ENCODE measurements at regions not wholly inside any gene's neighbourhood (a gene's known extent, or its start where the extent isn't known, plus 50 kb on each side); places are given as distances from the start of the nearest gene placed in this dataset.

DNA sequence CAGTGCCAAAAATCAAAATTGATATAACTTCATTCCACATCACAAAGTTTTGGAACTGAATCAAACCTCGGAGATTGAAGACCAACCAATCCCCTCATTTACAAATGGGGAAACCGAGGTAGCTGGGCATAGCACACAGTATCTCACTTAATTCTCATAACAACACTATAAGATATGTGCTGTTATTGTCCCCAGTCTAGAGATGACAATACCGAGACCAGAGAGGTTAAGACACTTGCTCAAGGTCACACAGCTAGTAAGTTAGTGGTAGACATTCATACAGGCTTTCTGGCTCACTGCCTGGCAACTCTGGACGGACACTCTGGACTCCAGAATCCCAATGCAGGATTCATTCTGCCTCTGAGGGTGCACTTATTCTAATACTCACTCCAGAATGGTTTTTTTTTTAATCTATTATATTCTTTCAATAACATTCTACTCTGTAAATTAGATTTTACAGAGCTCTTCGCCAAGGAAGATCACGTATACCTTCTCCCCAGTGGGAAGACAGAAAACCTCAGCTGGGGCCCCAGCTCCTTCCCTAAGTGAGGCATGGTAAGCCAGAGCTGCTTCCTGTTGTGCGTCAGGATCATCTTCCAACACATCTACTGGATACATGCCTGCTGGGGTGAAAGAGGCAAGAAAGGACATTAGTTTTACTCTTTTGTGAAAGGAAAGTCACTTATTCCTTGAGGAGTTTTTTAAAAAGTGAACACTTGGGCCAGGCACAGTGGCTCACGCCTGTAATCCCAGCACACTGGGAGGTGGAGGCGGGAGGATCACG is 128.4 kb upstream of the IGF1R start:
- Histone ChIP-seq H2AFZ (ENCODE audit: low read depth, low read length, severe bottlenecking) (no peak overlapping the region), H3F3A (ENCODE audit: insufficient read depth) (no peaks in the 10 kb centered on the region), H3K36me3 (ENCODE audit: low read length) (no peaks in the 10 kb centered on the region), H3K4me3 (ENCODE audit: insufficient read depth, low read length, poor library complexity, severe bottlenecking) (no peak overlapping the region), H3K4me2 (ENCODE audit: low read depth, low read length, poor library complexity, severe bottlenecking) (no peak overlapping the region), H3K79me2 (ENCODE audit: insufficient read depth, low read length) (no peaks in the 10 kb centered on the region), H3K9ac (ENCODE audit: low read length) (no peak overlapping the region), H3K9me3 (ENCODE audit: insufficient read depth, low read length) (no peaks in the 10 kb centered on the region), H4K20me1 (ENCODE audit: low read depth, low read length) (no peaks in the 10 kb centered on the region), H3K27me3 (ENCODE audit: low read length) (no peaks in the 10 kb centered on the region), H3K9me2 (replicated peaks; ENCODE audit: insufficient read depth, low read length) (no peaks in the 10 kb centered on the region), H3K27ac (ENCODE audit: low read depth, low read length) (no peak overlapping the region)
- TF ChIP-seq, protein P1, sequence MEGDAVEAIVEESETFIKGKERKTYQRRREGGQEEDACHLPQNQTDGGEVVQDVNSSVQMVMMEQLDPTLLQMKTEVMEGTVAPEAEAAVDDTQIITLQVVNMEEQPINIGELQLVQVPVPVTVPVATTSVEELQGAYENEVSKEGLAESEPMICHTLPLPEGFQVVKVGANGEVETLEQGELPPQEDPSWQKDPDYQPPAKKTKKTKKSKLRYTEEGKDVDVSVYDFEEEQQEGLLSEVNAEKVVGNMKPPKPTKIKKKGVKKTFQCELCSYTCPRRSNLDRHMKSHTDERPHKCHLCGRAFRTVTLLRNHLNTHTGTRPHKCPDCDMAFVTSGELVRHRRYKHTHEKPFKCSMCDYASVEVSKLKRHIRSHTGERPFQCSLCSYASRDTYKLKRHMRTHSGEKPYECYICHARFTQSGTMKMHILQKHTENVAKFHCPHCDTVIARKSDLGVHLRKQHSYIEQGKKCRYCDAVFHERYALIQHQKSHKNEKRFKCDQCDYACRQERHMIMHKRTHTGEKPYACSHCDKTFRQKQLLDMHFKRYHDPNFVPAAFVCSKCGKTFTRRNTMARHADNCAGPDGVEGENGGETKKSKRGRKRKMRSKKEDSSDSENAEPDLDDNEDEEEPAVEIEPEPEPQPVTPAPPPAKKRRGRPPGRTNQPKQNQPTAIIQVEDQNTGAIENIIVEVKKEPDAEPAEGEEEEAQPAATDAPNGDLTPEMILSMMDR (IDR thresholded peaks at IDR 0.05; ENCODE audit: insufficient read depth, low read length, poor library complexity, severe bottlenecking) = no peak
- TF ChIP-seq EZH2phosphoT487 (conservative IDR thresholded peaks at IDR 0.05; ENCODE audit: low read length) = no peak

DNA sequence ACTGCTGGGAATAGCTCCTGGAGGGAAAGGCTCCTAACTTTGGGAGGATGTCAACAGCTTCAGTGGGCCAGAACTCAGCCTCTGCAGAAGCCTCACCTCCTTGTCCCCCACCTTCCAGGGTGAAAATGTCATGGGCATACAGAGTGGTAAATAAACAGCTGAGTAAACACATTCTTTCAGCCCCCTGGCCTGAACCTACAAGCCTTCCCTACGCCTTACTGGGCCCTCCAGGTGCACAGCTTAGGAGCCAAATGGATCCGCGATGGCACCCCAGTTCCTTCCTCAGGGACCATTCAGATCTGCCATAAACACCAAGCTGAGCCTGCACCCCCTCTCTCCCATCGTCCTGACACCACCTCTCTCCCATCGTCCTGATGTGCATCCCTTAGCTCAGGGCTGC is 126.2 kb upstream of the IGF1R start:
- no peaks in the 10 kb centered on the region for H3K27me3 ChIP-seq (ENCODE audit: low read length)
- H3K4me3 ChIP-seq (ENCODE audit: insufficient read depth, low read length, poor library complexity, severe bottlenecking) = no peak overlapping the region
- H3K9me3 ChIP-seq (ENCODE audit: insufficient read depth, low read length) = no peaks in the 10 kb centered on the region
- no peaks in the 10 kb centered on the region for H4K20me1 ChIP-seq (ENCODE audit: low read depth, low read length)
- TF ChIP-seq EZH2phosphoT487 (conservative IDR thresholded peaks at IDR 0.05; ENCODE audit: low read length) = no peak
- H3K9me2 ChIP-seq (replicated peaks; ENCODE audit: insufficient read depth, low read length) = no peaks in the 10 kb centered on the region
- no peak overlapping the region for H3K9ac ChIP-seq (ENCODE audit: low read length)
- H3K4me2 ChIP-seq (ENCODE audit: low read depth, low read length, poor library complexity, severe bottlenecking) = no peak overlapping the region
- no peak overlapping the region for H3K27ac ChIP-seq (ENCODE audit: low read depth, low read length)
- no peaks in the 10 kb centered on the region for H3F3A ChIP-seq (ENCODE audit: insufficient read depth)
- H3K36me3 ChIP-seq (ENCODE audit: low read length) = no peaks in the 10 kb centered on the region
- H2AFZ ChIP-seq (ENCODE audit: low read depth, low read length, severe bottlenecking) = no peak overlapping the region
- no peaks in the 10 kb centered on the region for H3K79me2 ChIP-seq (ENCODE audit: insufficient read depth, low read length)

DNA sequence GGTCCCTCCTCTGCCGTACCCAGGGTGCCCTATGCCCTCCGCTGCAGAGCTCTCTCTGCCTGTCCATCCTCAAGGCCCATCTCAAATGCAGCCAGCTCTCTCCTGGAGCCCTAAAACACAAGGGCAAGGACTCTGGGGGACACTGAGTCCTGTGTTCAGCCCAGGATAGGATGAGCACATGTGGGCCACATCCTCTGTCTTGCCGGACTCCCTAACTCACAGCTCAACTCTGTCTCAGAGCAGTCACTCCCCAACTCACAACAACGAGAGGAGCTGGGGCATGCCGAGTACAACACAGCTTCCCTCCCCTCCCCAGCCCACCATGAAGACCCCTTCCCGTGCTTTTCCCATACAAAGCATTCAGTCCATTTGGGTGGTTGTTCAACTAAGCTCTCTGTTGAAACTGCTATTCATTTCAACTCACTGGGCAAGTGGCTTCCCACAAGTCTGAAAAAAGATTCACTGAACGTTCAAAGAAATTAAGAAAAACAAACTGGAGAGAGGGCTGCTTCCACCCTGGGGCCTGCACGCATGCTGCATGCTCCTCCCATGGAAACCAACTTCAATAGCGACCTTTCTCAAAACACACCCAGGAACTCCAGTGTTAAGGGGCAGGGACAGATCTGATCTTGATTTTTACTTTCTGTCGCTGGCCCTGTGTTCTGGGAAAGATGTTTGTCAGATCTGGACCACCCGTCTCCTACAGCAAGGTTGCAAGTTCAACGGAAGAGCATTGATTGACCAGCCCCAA is 124.3 kb upstream of the IGF1R start:
- Histone ChIP-seq H3F3A (ENCODE audit: insufficient read depth) (no peaks in the 10 kb centered on the region), H3K9ac (ENCODE audit: low read length) (no peak overlapping the region), H3K4me2 (ENCODE audit: low read depth, low read length, poor library complexity, severe bottlenecking) (no peak overlapping the region), H3K27ac (ENCODE audit: low read depth, low read length) (no peak overlapping the region), H3K9me2 (replicated peaks; ENCODE audit: insufficient read depth, low read length) (no peaks in the 10 kb centered on the region), H2AFZ (ENCODE audit: low read depth, low read length, severe bottlenecking) (no peak overlapping the region), H3K27me3 (ENCODE audit: low read length) (no peaks in the 10 kb centered on the region), H3K79me2 (ENCODE audit: insufficient read depth, low read length) (no peaks in the 10 kb centered on the region), H3K9me3 (ENCODE audit: insufficient read depth, low read length) (no peaks in the 10 kb centered on the region), H4K20me1 (ENCODE audit: low read depth, low read length) (no peaks in the 10 kb centered on the region), H3K36me3 (ENCODE audit: low read length) (no peaks in the 10 kb centered on the region), H3K4me3 (ENCODE audit: insufficient read depth, low read length, poor library complexity, severe bottlenecking) (no peak overlapping the region)
- TF ChIP-seq EZH2phosphoT487 (conservative IDR thresholded peaks at IDR 0.05; ENCODE audit: low read length) = no peak
- TF ChIP-seq, protein P1 (IDR thresholded peaks at IDR 0.05; ENCODE audit: insufficient read depth, low read length, poor library complexity, severe bottlenecking) = no peak
